ENCODE measurements at regions not wholly inside any gene's neighbourhood (a gene's known extent, or its start where the extent isn't known, plus 50 kb on each side); places are given as distances from the start of the nearest gene placed in this dataset.

DNA sequence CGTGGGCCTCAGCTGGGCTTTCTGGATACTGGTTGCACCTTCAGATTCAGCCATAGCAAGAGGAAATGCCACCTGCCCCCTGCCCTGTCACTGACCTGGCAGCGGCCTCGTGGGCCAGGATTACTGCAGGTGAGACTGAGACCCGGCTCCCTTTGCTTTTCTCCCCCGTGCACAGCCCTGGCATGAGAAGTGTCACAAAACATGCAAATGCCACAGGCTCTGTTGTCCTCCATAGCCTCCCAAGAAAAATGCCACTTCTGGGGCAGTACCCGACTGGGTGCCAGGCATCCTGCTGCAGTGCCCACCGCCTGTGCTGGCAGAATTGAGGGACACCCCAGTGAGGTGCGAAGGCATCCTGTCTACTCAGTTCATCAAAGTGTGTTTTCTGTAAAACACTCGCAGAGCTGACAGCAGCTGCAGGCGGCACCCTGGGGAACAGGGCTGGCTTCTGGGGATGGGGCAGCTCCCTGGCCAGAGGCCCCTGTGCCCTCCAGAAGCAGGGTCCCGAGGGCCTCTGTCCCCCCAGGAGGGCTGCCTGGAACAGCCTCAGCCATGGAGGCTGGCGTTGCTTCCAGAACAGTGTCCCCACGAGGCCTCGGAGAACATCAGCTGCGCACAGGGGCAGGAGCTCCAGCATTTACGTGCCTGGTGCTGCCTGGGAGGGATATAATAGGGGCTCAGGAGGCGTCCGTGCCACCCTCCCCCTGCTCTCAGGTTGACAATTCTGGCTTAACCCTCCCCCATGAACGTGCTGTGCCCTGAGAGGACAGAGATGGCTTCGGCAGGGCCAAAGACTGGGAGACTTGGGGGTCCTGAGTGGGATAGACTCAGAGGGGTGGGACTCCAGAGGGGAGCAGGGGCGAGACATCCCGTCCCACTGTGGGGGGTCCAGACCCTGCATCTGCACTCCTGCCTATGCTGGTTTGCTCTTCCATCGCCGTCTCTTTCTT is 99.5 kb upstream of the NKX1-1 start:
- Histone ChIP-seq H3K27me3 (peaks cover 0 to 89% (median 40%) of the 10 kb centered on the region in 3 donors), H3K36me3 (no peaks in the 10 kb centered on the region), H3K27ac (no peak overlapping the region), H3K4me3 (no peak overlapping the region), H3K9me3 (no peaks in the 10 kb centered on the region), H3K4me1 (no peaks in the 10 kb centered on the region)
- no peak for TF ChIP-seq CTCF (IDR thresholded peaks at IDR 0.05)
- TF ChIP-seq POLR2AphosphoS5 (IDR thresholded peaks at IDR 0.05), result no peak
- no peak for TF ChIP-seq POLR2A (IDR thresholded peaks at IDR 0.05)
- TF ChIP-seq EP300 (IDR thresholded peaks at IDR 0.05), result no peak
- DNase-seq, result no peak
- intact Hi-C loops (cut with DNase I; ENCODE audit: low total_unique reads), result no loop called here
- 49 to 63% (median 57%) methylated on average over 16 to 24 of the region's 24 CpGs for WGBS, 5 donors

DNA sequence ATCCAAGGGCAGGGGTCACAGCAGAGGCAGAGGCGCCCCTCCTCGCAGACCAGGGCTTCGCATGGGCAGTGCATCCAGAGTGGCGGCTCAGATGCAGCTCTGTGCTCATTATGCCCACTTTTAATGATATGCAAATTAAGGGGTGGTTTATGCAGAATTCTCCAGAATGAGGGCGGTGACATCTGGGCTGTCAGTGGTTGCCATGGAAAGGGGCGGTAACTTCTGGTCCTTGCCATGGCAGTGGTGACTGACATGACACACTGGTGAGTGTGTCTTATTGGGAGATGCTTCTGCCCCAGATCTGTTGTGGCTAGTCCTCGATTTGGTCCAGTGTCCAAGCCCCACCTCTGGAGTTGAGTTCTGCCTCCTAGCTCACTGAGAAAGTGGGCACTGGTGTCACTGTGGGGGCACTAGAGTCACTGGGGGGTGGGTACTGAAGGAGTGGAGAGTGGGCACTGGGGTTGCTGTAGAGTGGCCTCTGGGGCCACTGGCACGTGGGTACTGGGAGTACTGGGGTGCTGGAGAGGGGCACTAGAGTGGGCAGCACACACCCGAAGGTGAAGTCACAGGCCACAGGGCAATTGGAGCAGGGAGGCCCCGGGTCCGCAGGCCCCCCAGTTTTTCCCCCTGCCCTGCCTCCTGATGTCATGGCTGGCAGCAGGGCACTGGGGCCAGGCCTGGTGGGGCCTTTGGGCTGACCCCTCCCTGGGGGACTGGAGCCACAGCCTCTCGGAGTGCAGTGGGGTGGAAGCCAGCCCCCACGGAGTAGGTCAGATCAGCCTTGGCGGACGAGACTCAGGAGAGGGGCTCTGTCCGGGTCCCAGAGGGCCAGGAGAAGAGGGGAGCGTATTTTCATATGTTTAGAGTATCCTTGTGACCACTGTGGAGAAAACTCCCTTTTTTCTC is 98.6 kb upstream of the NKX1-1 start:
- 74 to 88% (median 81%) methylated on average over 17 of the region's 17 CpGs for WGBS, 5 donors
- Histone ChIP-seq H3K4me1 (no peaks in the 10 kb centered on the region), H3K27me3 (peaks cover 0 to 95% (median 40%) of the 10 kb centered on the region in 3 donors), H3K36me3 (no peaks in the 10 kb centered on the region), H3K27ac (no peak overlapping the region), H3K9me3 (no peaks in the 10 kb centered on the region), H3K4me3 (no peak overlapping the region)
- intact Hi-C loops (cut with DNase I; ENCODE audit: low total_unique reads), result no loop called here
- no peak for TF ChIP-seq CTCF (IDR thresholded peaks at IDR 0.05)
- no peak for TF ChIP-seq POLR2AphosphoS5 (IDR thresholded peaks at IDR 0.05)
- TF ChIP-seq EP300 (IDR thresholded peaks at IDR 0.05), result no peak
- TF ChIP-seq POLR2A (IDR thresholded peaks at IDR 0.05), result no peak
- DNase-seq, result no peak

- WGBS, 5 donors, result 85 to 92% (median 91%) methylated on average over 14 to 37 of the region's 37 CpGs
- Histone ChIP-seq H3K4me3 (no peak overlapping the region), H3K36me3 (no peaks in the 10 kb centered on the region), H3K27ac (no peak overlapping the region), H3K27me3 (peaks cover 0 to 85% (median 40%) of the 10 kb centered on the region in 3 donors), H3K4me1 (no peaks in the 10 kb centered on the region), H3K9me3 (no peaks in the 10 kb centered on the region)
- intact Hi-C loops (cut with DNase I; ENCODE audit: low total_unique reads), result no loop called here
- DNase-seq, result no peak
- TF ChIP-seq POLR2AphosphoS5 (IDR thresholded peaks at IDR 0.05) (no peak), EP300 (IDR thresholded peaks at IDR 0.05) (no peak), POLR2A (IDR thresholded peaks at IDR 0.05) (no peak), CTCF (IDR thresholded peaks at IDR 0.05) (no peak)
Observed at GRCh38 chr4:1503583-1504471, 97.6 kb upstream of the NKX1-1 start.

Measured in stomach (tissue), 8 donors.